Tibial nerve (tissue), 4 donors: ENCODE measurements at regions not wholly inside any gene's neighbourhood (a gene's known extent, or its start where the extent isn't known, plus 50 kb on each side); places are given as distances from the start of the nearest gene placed in this dataset.

Experiments
- DNase-seq, 2 donors: peaks; one replicate each; pipeline ENCODE4 v3.0.0-alpha.2; 2019; ENCODE audit warnings: low spot score in 2 of 2
- H3K27ac ChIP-seq, 4 donors: fragments of 200-600 bp; sonication (generic) in 3 of 4; one replicate each; pipeline ENCODE4 v1.5.1; 2017 to 2019; ENCODE audit warnings: mild to moderate bottlenecking in 1 of 4
- H3K27me3 ChIP-seq, 2 donors: fragments of 200-600 bp; sonication (generic) in 1 of 2; one replicate each; pipeline versions ENCODE4 v1.5.1 to v1.6.0; 2017 to 2019
- H3K36me3 ChIP-seq, 3 donors: fragments of 200-600 bp; sonication (generic); one replicate each; pipeline ENCODE4 v1.5.1; 2018 to 2019
- H3K4me1 ChIP-seq, 4 donors: fragments of 200-600 bp; sonication (generic) in 3 of 4; one replicate each; pipeline ENCODE4 v1.5.1; 2017 to 2019
- H3K4me3 ChIP-seq, 4 donors: fragments of 200-600 bp; sonication (generic) in 3 of 4; one replicate each; pipeline ENCODE4 v1.5.1; 2017 to 2019; ENCODE audit warnings: mild to moderate bottlenecking in 1 of 4, moderate library complexity in 1 of 4
- H3K9me3 ChIP-seq, 4 donors: fragments of 200-600 bp; sonication (generic) in 3 of 4; one replicate each; pipeline ENCODE4 v1.5.1; 2017 to 2019
- CTCF ChIP-seq, 5 experiments: fragments of 200-600 bp in 3 of 5; fragments of 450-650 bp in 2 of 5; sonication (generic) in 3 of 5; IDR thresholded peaks; one replicate each; pipeline ENCODE4 v1.5.1; 2016 to 2019; ENCODE audit warnings: antibody characterized with exemption in 5 of 5, mild to moderate bottlenecking in 3 of 5, moderate library complexity in 2 of 5
- EP300 ChIP-seq, 2 donors: sonication (generic); formaldehyde crosslinking; IDR thresholded peaks; one replicate each; pipeline ENCODE4 v1.6.1; 2017; ENCODE audit warnings: antibody characterized with exemption in 2 of 2, mild to moderate bottlenecking in 1 of 2
- POLR2A ChIP-seq, 2 donors: fragments of 450-650 bp; IDR thresholded peaks; one replicate each; pipeline ENCODE4 v1.6.1; 2017; ENCODE audit warnings: antibody characterized with exemption in 2 of 2, mild to moderate bottlenecking in 2 of 2, moderate library complexity in 2 of 2
- WGBS, 2 donors: methylation state at CpG; one replicate each; pipeline ENCODE4 v1.1.5; 2018; 5-methylcytosine and 5-hydroxymethylcytosine counted together

- WGBS, 2 donors = 97 to 100% methylated on average over 3 of the region's 3 CpGs
- Histone ChIP-seq H3K4me3 (no peak overlapping the region), H3K9me3 (peaks cover 0 to 7% (median 0%) of the 10 kb centered on the region in 4 donors), H3K27ac (no peak overlapping the region), H3K4me1 (no peaks in the 10 kb centered on the region), H3K36me3 (no peaks in the 10 kb centered on the region), H3K27me3 (no peaks in the 10 kb centered on the region)
- no peak for TF ChIP-seq EP300 (IDR thresholded peaks at IDR 0.05)
- no peak for TF ChIP-seq POLR2A (IDR thresholded peaks at IDR 0.05)
- TF ChIP-seq CTCF (IDR thresholded peaks at IDR 0.05) = no peak
- DNase-seq = no peak
These were observed 263.9 kb downstream of the LRIG3 start for GRCh38 chr12:58656254-58657009.

GRCh38 chr12:58657190-58657589 is 263.1 kb downstream of the LRIG3 start:
- Histone ChIP-seq H3K9me3 (peaks cover 0 to 7% (median 0%) of the 10 kb centered on the region in 4 donors), H3K4me3 (no peak overlapping the region), H3K4me1 (no peaks in the 10 kb centered on the region), H3K27ac (no peak overlapping the region), H3K27me3 (no peaks in the 10 kb centered on the region), H3K36me3 (no peaks in the 10 kb centered on the region)
- TF ChIP-seq POLR2A (IDR thresholded peaks at IDR 0.05) = no peak
- no peak for TF ChIP-seq CTCF (IDR thresholded peaks at IDR 0.05)
- DNase-seq = no peak
- 62 to 63% methylated on average over 1 of the region's 1 CpG for WGBS, 2 donors

GRCh38 chr12:58665375-58665774 is 254.9 kb downstream of the LRIG3 start:
- 90% methylated on average over 2 of the region's 2 CpGs for WGBS, 2 donors
- no peaks in the 10 kb centered on the region for H3K4me1 ChIP-seq
- TF ChIP-seq POLR2A (IDR thresholded peaks at IDR 0.05) = no peak
- no peak for TF ChIP-seq EP300 (IDR thresholded peaks at IDR 0.05)
- no peak for TF ChIP-seq CTCF (IDR thresholded peaks at IDR 0.05)
- no peak overlapping the region for H3K4me3 ChIP-seq
- no peaks in the 10 kb centered on the region for H3K36me3 ChIP-seq
- DNase-seq = no peak
- no peaks in the 10 kb centered on the region for H3K27me3 ChIP-seq
- no peak overlapping the region for H3K27ac ChIP-seq
- H3K9me3 ChIP-seq = no peaks in the 10 kb centered on the region

GRCh38 chr12:58668233-58668632 is 252.1 kb downstream of the LRIG3 start:
- Histone ChIP-seq H3K4me3 (no peak overlapping the region), H3K9me3 (no peaks in the 10 kb centered on the region), H3K27ac (no peak overlapping the region), H3K36me3 (no peaks in the 10 kb centered on the region), H3K27me3 (no peaks in the 10 kb centered on the region), H3K4me1 (no peaks in the 10 kb centered on the region)
- WGBS, 2 donors = 91 to 94% methylated on average over 3 of the region's 3 CpGs
- TF ChIP-seq EP300 (IDR thresholded peaks at IDR 0.05) = no peak
- TF ChIP-seq CTCF (IDR thresholded peaks at IDR 0.05) = no peak
- TF ChIP-seq POLR2A (IDR thresholded peaks at IDR 0.05) = no peak
- DNase-seq = no peak

GRCh38 chr12:58668871-58669270 is 251.4 kb downstream of the LRIG3 start:
- Histone ChIP-seq H3K4me1 (no peaks in the 10 kb centered on the region), H3K9me3 (no peaks in the 10 kb centered on the region), H3K27me3 (no peaks in the 10 kb centered on the region), H3K27ac (no peak overlapping the region), H3K4me3 (no peak overlapping the region), H3K36me3 (no peaks in the 10 kb centered on the region)
- WGBS, 2 donors = 61 to 69% methylated on average over 1 of the region's 1 CpG
- DNase-seq = no peak
- TF ChIP-seq POLR2A (IDR thresholded peaks at IDR 0.05) = no peak
- no peak for TF ChIP-seq EP300 (IDR thresholded peaks at IDR 0.05)
- no peak for TF ChIP-seq CTCF (IDR thresholded peaks at IDR 0.05)
